Prostate gland (tissue), 2 donors: ENCODE measurements at regions not wholly inside any gene's neighbourhood (a gene's known extent, or its start where the extent isn't known, plus 50 kb on each side); places are given as distances from the start of the nearest gene placed in this dataset.

Experiments used
- DNase-seq: peaks from one replicate; pipeline ENCODE4 v3.0.0-alpha.2; 2019; ENCODE audit warnings: low spot score
- H3K27ac ChIP-seq, 2 donors: fragments of 200-600 bp; sonication (generic); 2 replicates each; pipeline ENCODE4 v1.5.1; 2017 to 2019
- H3K27me3 ChIP-seq: fragments of 200-600 bp; sonication (generic); replicated peaks from 2 replicates; pipeline ENCODE4 v1.5.1; 2019; ENCODE audit not compliant: insufficient read depth
- H3K36me3 ChIP-seq, 2 donors: fragments of 200-600 bp; sonication (generic); 1 replicate in 1 of 2; 2 replicates in 1 of 2; pipeline versions ENCODE4 v1.5.1 to v1.8.1; 2017 to 2019
- H3K4me1 ChIP-seq: fragments of 200-600 bp; sonication (generic); replicated peaks from 2 replicates; pipeline ENCODE4 v1.5.1; 2019
- H3K4me3 ChIP-seq, 2 donors: fragments of 200-600 bp; sonication (generic); 2 replicates each; pipeline ENCODE4 v1.5.1; 2017 to 2019
- H3K9me3 ChIP-seq: fragments of 200-600 bp; sonication (generic); 2 replicates; pipeline ENCODE4 v1.5.1; 2017
- CTCF ChIP-seq, 4 experiments: fragments of 200-600 bp in 2 of 4; fragments of 450-650 bp in 2 of 4; sonication (generic) in 2 of 4; IDR thresholded peaks; 1 replicate in 3 of 4; 2 replicates in 1 of 4; pipeline ENCODE4 v1.5.1; 2016 to 2019; ENCODE audit warnings: antibody characterized with exemption in 4 of 4, mild to moderate bottlenecking in 2 of 4, moderate library complexity in 2 of 4
- POLR2A ChIP-seq: fragments of 450-650 bp; IDR thresholded peaks from one replicate; pipeline ENCODE4 v1.6.1; 2016; ENCODE audit warnings: antibody characterized with exemption, mild to moderate bottlenecking
- POLR2AphosphoS5 ChIP-seq: sonication (generic); formaldehyde crosslinking; IDR thresholded peaks from one replicate; pipeline ENCODE4 v1.6.1; 2017; ENCODE audit warnings: antibody characterized with exemption
- WGBS: methylation state at CpG from one replicate; pipeline ENCODE4 v1.1.5; 2018; 5-methylcytosine and 5-hydroxymethylcytosine counted together
- intact Hi-C: fragments of 100-400 bp; cut with DNase I; formaldehyde crosslinking; loops from one replicate; pipeline ENCODE4 v1.14.2; 2022

GRCh38 chr4:149135062-149135461 is 680.6 kb downstream of the IQCM start:
- DNase-seq, result no peak
- H3K4me1 ChIP-seq, result no peaks in the 10 kb centered on the region
- TF ChIP-seq POLR2A (no peak), POLR2AphosphoS5 (no peak), CTCF (IDR thresholded peaks at IDR 0.05) (no peak)
- no peaks in the 10 kb centered on the region for H3K9me3 ChIP-seq
- intact Hi-C loops, result no loop called here
- no peak overlapping the region for H3K27ac ChIP-seq
- no peaks in the 10 kb centered on the region for H3K36me3 ChIP-seq
- H3K27me3 ChIP-seq, result no peaks in the 10 kb centered on the region
- WGBS, result 65% methylated on average over 4 of the region's 4 CpGs
- no peak overlapping the region for H3K4me3 ChIP-seq

- Histone ChIP-seq H3K27me3 (no peaks in the 10 kb centered on the region), H3K4me3 (no peak overlapping the region), H3K4me1 (no peaks in the 10 kb centered on the region), H3K36me3 (no peaks in the 10 kb centered on the region), H3K9me3 (no peaks in the 10 kb centered on the region), H3K27ac (no peak overlapping the region)
- no peak for DNase-seq
- WGBS, result 86% methylated on average over 5 of the region's 5 CpGs
- intact Hi-C loops, result no loop called here
- TF ChIP-seq CTCF (IDR thresholded peaks at IDR 0.05) (no peak), POLR2A (no peak), POLR2AphosphoS5 (no peak)
Observed at GRCh38 chr4:149121023-149121404, 678.8 kb upstream of the NR3C2 start.

- no peak for TF ChIP-seq POLR2AphosphoS5
- TF ChIP-seq CTCF (IDR thresholded peaks at IDR 0.05), result no peak
- TF ChIP-seq POLR2A, result no peak
- intact Hi-C loops, result no loop called here
- DNase-seq, result no peak
- Histone ChIP-seq H3K9me3 (no peaks in the 10 kb centered on the region), H3K36me3 (no peaks in the 10 kb centered on the region), H3K27ac (no peak overlapping the region), H3K4me3 (no peak overlapping the region), H3K4me1 (no peaks in the 10 kb centered on the region), H3K27me3 (no peaks in the 10 kb centered on the region)
- 83% methylated on average over 2 of the region's 2 CpGs for WGBS
Observed at GRCh38 chr4:149120331-149121022, 678.3 kb upstream of the NR3C2 start.

GRCh38 chr4:149116806-149117205 is 674.6 kb upstream of the NR3C2 start:
- H3K4me1 ChIP-seq, result no peaks in the 10 kb centered on the region
- intact Hi-C loops, result no loop called here
- H3K36me3 ChIP-seq, result no peaks in the 10 kb centered on the region
- no peaks in the 10 kb centered on the region for H3K9me3 ChIP-seq
- no peaks in the 10 kb centered on the region for H3K27me3 ChIP-seq
- no peak for DNase-seq
- no peak overlapping the region for H3K27ac ChIP-seq
- H3K4me3 ChIP-seq, result no peak overlapping the region
- WGBS, result 91% methylated on average over 2 of the region's 2 CpGs
- TF ChIP-seq POLR2A (no peak), POLR2AphosphoS5 (no peak), CTCF (IDR thresholded peaks at IDR 0.05) (no peak)

GRCh38 chr4:149113804-149114430 is 671.7 kb upstream of the NR3C2 start:
- intact Hi-C loops, result no loop called here
- Histone ChIP-seq H3K9me3 (no peaks in the 10 kb centered on the region), H3K36me3 (no peaks in the 10 kb centered on the region), H3K4me3 (no peak overlapping the region), H3K27ac (no peak overlapping the region), H3K4me1 (no peaks in the 10 kb centered on the region), H3K27me3 (no peaks in the 10 kb centered on the region)
- TF ChIP-seq POLR2AphosphoS5, result no peak
- TF ChIP-seq CTCF (IDR thresholded peaks at IDR 0.05), result no peak
- no peak for TF ChIP-seq POLR2A
- no peak for DNase-seq
- 94% methylated on average over 1 of the region's 1 CpG for WGBS
